Natural killer cell (primary cell): ENCODE measurements at regions not wholly inside any gene's neighbourhood (a gene's known extent, or its start where the extent isn't known, plus 50 kb on each side); places are given as distances from the start of the nearest gene placed in this dataset.
"Not testable (repeated sequence)": the region's sequence is repeated elsewhere in the genome, so short reads cannot be mapped to it uniquely, and the experiment has no call there.

Experiments used
- ATAC-seq, 3 donors: fragments of 150-1000 bp in 2 of 3; fragments of 200-7000 bp in 1 of 3; cut with Tn5 transposase; 1 replicate in 1 of 3; 2 replicates in 2 of 3; pipeline ENCODE4 v1.10.0; 2021; ENCODE audit warnings: mild to moderate bottlenecking in 2 of 3, moderate library complexity in 2 of 3
- DNase-seq, 2 donors: peaks; one replicate each; pipeline versions ENCODE4 v3.0.0 to v3.0.0-alpha.2; 2013 to 2021; ENCODE audit warnings: mixed read lengths in 1 of 2
- H3K27ac ChIP-seq: one replicate; pipeline ENCODE4 v1.5.1; 2013; ENCODE audit warnings: mild to moderate bottlenecking, low read length
- H3K27me3 ChIP-seq: one replicate; pipeline ENCODE4 v1.6.1; 2013; ENCODE audit warnings: low read length; ENCODE audit not compliant: control insufficient read depth, insufficient read depth
- H3K36me3 ChIP-seq: one replicate; pipeline ENCODE4 v1.6.1; 2013; ENCODE audit warnings: low read length; ENCODE audit not compliant: control insufficient read depth, insufficient read depth
- H3K4me1 ChIP-seq: one replicate; pipeline ENCODE4 v1.6.1; 2013; ENCODE audit warnings: low read length; ENCODE audit not compliant: control insufficient read depth, insufficient read depth
- H3K4me3 ChIP-seq: one replicate; pipeline ENCODE4 v1.5.1; 2013; ENCODE audit warnings: low read length
- H3K9me3 ChIP-seq: one replicate; pipeline ENCODE4 v1.6.1; 2013; ENCODE audit warnings: low read length; ENCODE audit not compliant: control insufficient read depth, insufficient read depth
- H3K27ac Mint-ChIP-seq, 2 donors: one replicate each; pipeline ENCODE4 v1.8.0; 2022; ENCODE audit warnings: mild to moderate bottlenecking in 2 of 2, mixed read lengths in 2 of 2, moderate library complexity in 1 of 2
- H3K27me3 Mint-ChIP-seq, 2 donors: one replicate each; pipeline ENCODE4 v1.8.0; 2022; ENCODE audit warnings: low read depth in 2 of 2, mixed read lengths in 2 of 2
- H3K36me3 Mint-ChIP-seq: one replicate; pipeline ENCODE4 v1.8.0; 2022; ENCODE audit warnings: mixed read lengths
- H3K4me1 Mint-ChIP-seq, 2 donors: one replicate each; pipeline ENCODE4 v1.8.0; 2022; ENCODE audit warnings: mixed read lengths in 2 of 2
- H3K4me3 Mint-ChIP-seq: one replicate; pipeline ENCODE4 v1.8.0; 2022; ENCODE audit warnings: mild to moderate bottlenecking, moderate library complexity, mixed read lengths
- H3K9me3 Mint-ChIP-seq, 2 donors: one replicate each; pipeline ENCODE4 v1.8.0; 2022; ENCODE audit warnings: mixed read lengths in 2 of 2
- CTCF ChIP-seq: fragments of 200-600 bp; IDR thresholded peaks from one replicate; pipeline ENCODE4 v1.8.0; 2022; ENCODE audit warnings: antibody characterized with exemption
- WGBS: methylation state at CpG from one replicate; pipeline ENCODE4 v1.1.7; 2013; ENCODE audit warnings: missing lambda C conversion rate; ENCODE audit not compliant: insufficient coverage; 5-methylcytosine and 5-hydroxymethylcytosine counted together
- intact Hi-C: fragments of 100-400 bp; cut with micrococcal nuclease; formaldehyde crosslinking; loops from one replicate; pipeline ENCODE4 v1.14.2; 2022

GRCh38 chr11:97617031-97617430, 1227.2 kb downstream of the JRKL start:
- intact Hi-C loops, result no loop called here
- H3K4me1 ChIP-seq, result no peaks in the 10 kb centered on the region
- no peak overlapping the region for H3K4me3 ChIP-seq
- no peak for TF ChIP-seq CTCF
- Mint-ChIP-seq H3K4me3 (no peak overlapping the region), H3K4me1 (no peaks in the 10 kb centered on the region), H3K9me3 (peaks cover 20 to 30% of the 10 kb centered on the region in 2 donors), H3K27ac (no peak overlapping the region), H3K27me3 (no peaks in the 10 kb centered on the region), H3K36me3 (no peaks in the 10 kb centered on the region)
- ATAC-seq (no peak), DNase-seq (no peak)
- peaks cover 11% of the 10 kb centered on the region for H3K9me3 ChIP-seq
- H3K27ac ChIP-seq, result no peak overlapping the region
- no peaks in the 10 kb centered on the region for H3K27me3 ChIP-seq
- no peaks in the 10 kb centered on the region for H3K36me3 ChIP-seq
- 96% methylated on average over 3 of the region's 3 CpGs for WGBS

- intact Hi-C loops, result no loop called here
- Histone ChIP-seq H3K27me3 (no peaks in the 10 kb centered on the region), H3K4me1 (no peaks in the 10 kb centered on the region), H3K9me3 (peaks cover 11% of the 10 kb centered on the region), H3K27ac (no peak overlapping the region), H3K4me3 (no peak overlapping the region), H3K36me3 (no peaks in the 10 kb centered on the region)
- no peak for ATAC-seq
- H3K4me3 Mint-ChIP-seq, result no peak overlapping the region
- no peak overlapping the region for H3K27ac Mint-ChIP-seq
- H3K4me1 Mint-ChIP-seq, result no peaks in the 10 kb centered on the region
- H3K27me3 Mint-ChIP-seq, result no peaks in the 10 kb centered on the region
- no peak for DNase-seq
- H3K9me3 Mint-ChIP-seq, result peaks cover 16 to 24% of the 10 kb centered on the region in 2 donors
- H3K36me3 Mint-ChIP-seq, result no peaks in the 10 kb centered on the region
- TF ChIP-seq CTCF, result no peak
These were observed 1230.2 kb downstream of the JRKL start for GRCh38 chr11:97620007-97620406.

GRCh38 chr11:97621282-97621681, 1231.5 kb downstream of the JRKL start:
- no peak for TF ChIP-seq CTCF
- no peak overlapping the region for H3K27ac Mint-ChIP-seq
- H3K27me3 ChIP-seq, result no peaks in the 10 kb centered on the region
- ATAC-seq (no peak), DNase-seq (no peak)
- no peaks in the 10 kb centered on the region for H3K4me1 Mint-ChIP-seq
- no peak overlapping the region for H3K4me3 Mint-ChIP-seq
- H3K4me1 ChIP-seq, result no peaks in the 10 kb centered on the region
- H3K27me3 Mint-ChIP-seq, result no peaks in the 10 kb centered on the region
- H3K9me3 ChIP-seq, result peaks cover 9% of the 10 kb centered on the region
- H3K36me3 ChIP-seq, result no peaks in the 10 kb centered on the region
- H3K9me3 Mint-ChIP-seq, result peaks cover 15 to 22% of the 10 kb centered on the region in 2 donors
- H3K27ac ChIP-seq, result no peak overlapping the region
- intact Hi-C loops, result no loop called here
- no peaks in the 10 kb centered on the region for H3K36me3 Mint-ChIP-seq
- no peak overlapping the region for H3K4me3 ChIP-seq

GRCh38 chr11:97622795-97623194, 1233.0 kb downstream of the JRKL start:
- DNase-seq (no peak), ATAC-seq (no peak)
- Mint-ChIP-seq H3K36me3 (no peaks in the 10 kb centered on the region), H3K27ac (no peak overlapping the region), H3K27me3 (no peaks in the 10 kb centered on the region), H3K4me1 (no peaks in the 10 kb centered on the region), H3K4me3 (no peak overlapping the region), H3K9me3 (peaks cover 13 to 19% of the 10 kb centered on the region in 2 donors)
- H3K4me3 ChIP-seq, result no peak overlapping the region
- H3K4me1 ChIP-seq, result no peaks in the 10 kb centered on the region
- no peak overlapping the region for H3K27ac ChIP-seq
- H3K9me3 ChIP-seq, result peaks cover 2% of the 10 kb centered on the region
- intact Hi-C loops, result no loop called here
- no peaks in the 10 kb centered on the region for H3K36me3 ChIP-seq
- WGBS, result 40% methylated on average over 1 of the region's 2 CpGs
- TF ChIP-seq CTCF, result no peak
- no peaks in the 10 kb centered on the region for H3K27me3 ChIP-seq

- not testable (repeated sequence) for H3K36me3 ChIP-seq, H3K9me3 Mint-ChIP-seq
These were observed 1246.9 kb downstream of the JRKL start for GRCh38 chr11:97636741-97637140.

More at GRCh38 chr11:97636741-97637140, 1246.9 kb downstream of the JRKL start:
- intact Hi-C loops, H3K36me3 Mint-ChIP-seq, H3K4me1 Mint-ChIP-seq, DNase-seq, H3K27me3 Mint-ChIP-seq, H3K27ac ChIP-seq, ATAC-seq, H3K4me3 ChIP-seq, H3K9me3 ChIP-seq, H3K4me1 ChIP-seq, H3K4me3 Mint-ChIP-seq, H3K27ac Mint-ChIP-seq, H3K27me3 ChIP-seq: not testable (repeated sequence)
- WGBS, result 89% methylated on average over 1 of the region's 4 CpGs
